ENCODE measurements at regions not wholly inside any gene's neighbourhood (a gene's known extent, or its start where the extent isn't known, plus 50 kb on each side); places are given as distances from the start of the nearest gene placed in this dataset.
"Not testable (repeated sequence)": the region's sequence is repeated elsewhere in the genome, so short reads cannot be mapped to it uniquely, and the experiment has no call there.

GRCh38 chr4:115501656-115502055 lies 388.2 kb upstream of the NDST4 start:
- TF ChIP-seq, protein P1, sequence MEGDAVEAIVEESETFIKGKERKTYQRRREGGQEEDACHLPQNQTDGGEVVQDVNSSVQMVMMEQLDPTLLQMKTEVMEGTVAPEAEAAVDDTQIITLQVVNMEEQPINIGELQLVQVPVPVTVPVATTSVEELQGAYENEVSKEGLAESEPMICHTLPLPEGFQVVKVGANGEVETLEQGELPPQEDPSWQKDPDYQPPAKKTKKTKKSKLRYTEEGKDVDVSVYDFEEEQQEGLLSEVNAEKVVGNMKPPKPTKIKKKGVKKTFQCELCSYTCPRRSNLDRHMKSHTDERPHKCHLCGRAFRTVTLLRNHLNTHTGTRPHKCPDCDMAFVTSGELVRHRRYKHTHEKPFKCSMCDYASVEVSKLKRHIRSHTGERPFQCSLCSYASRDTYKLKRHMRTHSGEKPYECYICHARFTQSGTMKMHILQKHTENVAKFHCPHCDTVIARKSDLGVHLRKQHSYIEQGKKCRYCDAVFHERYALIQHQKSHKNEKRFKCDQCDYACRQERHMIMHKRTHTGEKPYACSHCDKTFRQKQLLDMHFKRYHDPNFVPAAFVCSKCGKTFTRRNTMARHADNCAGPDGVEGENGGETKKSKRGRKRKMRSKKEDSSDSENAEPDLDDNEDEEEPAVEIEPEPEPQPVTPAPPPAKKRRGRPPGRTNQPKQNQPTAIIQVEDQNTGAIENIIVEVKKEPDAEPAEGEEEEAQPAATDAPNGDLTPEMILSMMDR (conservative IDR thresholded peaks at IDR 0.05; ENCODE audit: low read depth, low read length): no peak
- DNase-seq (ENCODE audit: low read depth): no peak
- H3K4me3 ChIP-seq (ENCODE audit: low read length): no peak overlapping the region

DNA sequence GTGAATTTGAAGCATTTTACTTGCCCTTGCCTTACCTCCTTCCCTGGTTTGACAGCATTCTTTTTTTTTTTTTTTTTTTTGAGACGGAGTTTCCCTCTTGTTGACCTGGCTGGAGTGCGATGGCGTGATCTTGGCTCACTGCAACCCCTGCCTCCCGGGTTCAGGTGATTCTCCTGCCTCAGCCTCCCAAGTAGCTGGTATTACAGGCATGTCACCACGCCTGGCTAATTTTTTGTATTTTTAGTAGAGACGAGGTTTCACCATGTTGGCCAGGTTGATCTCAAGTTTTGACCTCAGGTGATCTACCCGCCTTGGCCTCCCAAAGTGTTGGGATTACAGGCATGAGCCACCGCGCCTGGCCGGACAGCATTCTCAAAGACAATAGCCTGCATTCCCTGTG lies 380.4 kb upstream of the NDST4 start:
- H3K4me3 ChIP-seq (ENCODE audit: low read length); DNase-seq (ENCODE audit: low read depth): not testable (repeated sequence)

- TF ChIP-seq, protein P1 (conservative IDR thresholded peaks at IDR 0.05; ENCODE audit: low read depth, low read length): no peak
These were observed 378.3 kb upstream of the NDST4 start for GRCh38 chr4:115491686-115492085.

DNA sequence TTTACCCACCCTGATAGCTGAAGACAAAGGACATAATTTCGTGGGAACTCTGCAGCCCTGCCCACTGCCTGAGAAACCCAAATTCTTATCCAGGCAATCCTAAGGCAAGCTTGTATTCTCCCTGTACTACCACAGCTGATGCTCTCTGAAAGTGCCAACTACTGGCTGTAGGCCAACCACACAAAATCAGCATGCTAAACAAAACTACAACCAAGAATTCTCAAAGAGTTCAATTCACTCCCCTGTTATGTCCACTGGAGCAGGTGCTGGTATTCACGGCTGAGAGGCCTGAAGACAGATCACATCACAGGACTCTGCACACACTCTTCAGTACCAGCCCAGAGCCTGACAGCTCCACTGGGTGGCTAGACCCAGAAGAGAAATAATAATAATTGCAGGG lies 375.9 kb upstream of the NDST4 start:
- no peak overlapping the region for H3K4me3 ChIP-seq (ENCODE audit: low read length)
- TF ChIP-seq, protein P1 (conservative IDR thresholded peaks at IDR 0.05; ENCODE audit: low read depth, low read length): no peak
- DNase-seq (ENCODE audit: low read depth): no peak

More at GRCh38 chr4:115491686-115492085, 378.3 kb upstream of the NDST4 start:
- DNase-seq (ENCODE audit: low read depth): no peak
- no peak overlapping the region for H3K4me3 ChIP-seq (ENCODE audit: low read length)

GRCh38 chr4:115485402-115485801 lies 372.0 kb upstream of the NDST4 start:
- no peak for DNase-seq (ENCODE audit: low read depth)
- TF ChIP-seq, protein P1 (conservative IDR thresholded peaks at IDR 0.05; ENCODE audit: low read depth, low read length): no peak
- H3K4me3 ChIP-seq (ENCODE audit: low read length): no peak overlapping the region

GRCh38 chr4:115484479-115484878 lies 371.1 kb upstream of the NDST4 start:
- no peak for DNase-seq (ENCODE audit: low read depth)
- TF ChIP-seq, protein P1 (conservative IDR thresholded peaks at IDR 0.05; ENCODE audit: low read depth, low read length): no peak
- H3K4me3 ChIP-seq (ENCODE audit: low read length): no peak overlapping the region

DNA sequence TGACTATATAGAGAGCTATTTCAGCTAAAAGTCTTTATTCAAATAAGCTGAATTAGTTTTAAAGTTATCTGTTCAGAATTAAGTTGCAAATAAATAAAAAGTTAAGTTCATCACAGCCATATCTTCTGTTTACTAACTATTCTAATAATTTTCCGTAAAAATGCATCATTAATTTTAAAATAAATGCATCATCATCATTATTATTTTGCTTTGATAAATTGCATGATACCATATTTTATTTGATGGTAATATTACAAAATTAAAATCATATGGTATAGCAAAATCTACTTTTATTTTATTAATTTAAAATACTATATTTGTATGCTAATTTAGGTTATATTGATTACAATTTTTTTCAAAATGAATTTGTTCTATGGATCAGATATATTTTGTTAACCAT lies 357.3 kb upstream of the NDST4 start:
- DNase-seq (ENCODE audit: low read depth): no peak
- no peak overlapping the region for H3K4me3 ChIP-seq (ENCODE audit: low read length)
- TF ChIP-seq, protein P1 (conservative IDR thresholded peaks at IDR 0.05; ENCODE audit: low read depth, low read length): no peak

GRCh38 chr4:115459301-115459700 lies 345.9 kb upstream of the NDST4 start:
- H3K4me3 ChIP-seq (ENCODE audit: low read length); DNase-seq (ENCODE audit: low read depth): not testable (repeated sequence)

Data from retinal pigment epithelial cell (primary cell).